Trophoblast cell (in vitro differentiated cells and primary cell): ENCODE measurements at regions not wholly inside any gene's neighbourhood (a gene's known extent, or its start where the extent isn't known, plus 50 kb on each side); places are given as distances from the start of the nearest gene placed in this dataset.

Experiments used
- DNase-seq, 2 donors: peaks; one replicate each; pipeline ENCODE4 v3.0.0-alpha.2; 2016
- H2AFZ ChIP-seq: 2 replicates; pipeline ENCODE4 v1.6.1; 2013; ENCODE audit warnings: low read length, moderate library complexity, mild to moderate bottlenecking; ENCODE audit not compliant: insufficient read depth, poor library complexity
- H2AK5ac ChIP-seq: 2 replicates; pipeline ENCODE4 v1.6.1; 2013; ENCODE audit warnings: mild to moderate bottlenecking, low read length
- H2BK120ac ChIP-seq: 2 replicates; pipeline ENCODE4 v1.6.1; 2013; ENCODE audit warnings: low read length, mild to moderate bottlenecking, moderate library complexity; ENCODE audit not compliant: insufficient read depth, poor library complexity
- H2BK12ac ChIP-seq: 2 replicates; pipeline ENCODE4 v1.6.1; 2013; ENCODE audit warnings: mild to moderate bottlenecking, low read length, moderate library complexity
- H2BK5ac ChIP-seq: 2 replicates; pipeline ENCODE4 v1.6.1; 2013; ENCODE audit warnings: low read length, low read depth, moderate library complexity, mild to moderate bottlenecking; ENCODE audit not compliant: poor library complexity
- H3K14ac ChIP-seq: 2 replicates; pipeline ENCODE4 v1.6.1; 2013; ENCODE audit warnings: mild to moderate bottlenecking, low read length
- H3K18ac ChIP-seq: 2 replicates; pipeline ENCODE4 v1.6.1; 2013; ENCODE audit warnings: mild to moderate bottlenecking, low read length
- H3K23ac ChIP-seq: 2 replicates; pipeline ENCODE4 v1.6.1; 2013; ENCODE audit warnings: low read length
- H3K27ac ChIP-seq: 2 replicates; pipeline ENCODE4 v1.5.1; 2013; ENCODE audit warnings: low read depth, mild to moderate bottlenecking, inconsistent platforms, low read length, moderate library complexity
- H3K27me3 ChIP-seq: 2 replicates; pipeline ENCODE4 v1.6.1; 2013; ENCODE audit warnings: inconsistent platforms, mild to moderate bottlenecking, low read length, moderate library complexity; ENCODE audit not compliant: insufficient read depth
- H3K36me3 ChIP-seq, 2 experiments: 1 replicate in 1 of 2; 2 replicates in 1 of 2; pipeline ENCODE4 v1.6.1; 2013; ENCODE audit warnings: low read length in 2 of 2, mild to moderate bottlenecking in 2 of 2, moderate library complexity in 1 of 2; ENCODE audit not compliant: insufficient read depth in 2 of 2, control insufficient read depth in 1 of 2
- H3K4ac ChIP-seq: 2 replicates; pipeline ENCODE4 v1.6.1; 2013; ENCODE audit warnings: low read depth, mild to moderate bottlenecking, low read length, moderate library complexity
- H3K4me1 ChIP-seq, 2 experiments: 1 replicate in 1 of 2; 2 replicates in 1 of 2; pipeline ENCODE4 v1.6.1; 2013; ENCODE audit warnings: low read length in 2 of 2, mild to moderate bottlenecking in 2 of 2, moderate library complexity in 1 of 2; ENCODE audit not compliant: insufficient read depth in 2 of 2, control insufficient read depth in 1 of 2
- H3K4me2 ChIP-seq: 2 replicates; pipeline ENCODE4 v1.6.1; 2013; ENCODE audit warnings: inconsistent platforms, mild to moderate bottlenecking, low read length, moderate library complexity
- H3K4me3 ChIP-seq: 2 replicates; pipeline ENCODE4 v1.5.1; 2013; ENCODE audit warnings: mild to moderate bottlenecking, low read depth, low read length, inconsistent platforms
- H3K79me1 ChIP-seq: one replicate; pipeline ENCODE4 v1.6.1; 2013; ENCODE audit warnings: low read length
- H3K79me2 ChIP-seq: 2 replicates; pipeline ENCODE4 v1.6.1; 2013; ENCODE audit warnings: low read length, mild to moderate bottlenecking; ENCODE audit not compliant: control insufficient read depth, insufficient read depth, poor library complexity
- H3K9ac ChIP-seq: 2 replicates; pipeline ENCODE4 v1.6.1; 2013; ENCODE audit warnings: mild to moderate bottlenecking, low read length
- H3K9me3 ChIP-seq: 2 replicates; pipeline ENCODE4 v1.6.1; 2013; ENCODE audit warnings: low read depth, mild to moderate bottlenecking, control low read depth, inconsistent platforms, low read length; ENCODE audit not compliant: insufficient read depth
- H4K12ac ChIP-seq: 2 replicates; pipeline ENCODE4 v1.6.1; 2013; ENCODE audit warnings: low read depth, mild to moderate bottlenecking, low read length, moderate library complexity
- H4K8ac ChIP-seq: 2 replicates; pipeline ENCODE4 v1.6.1; 2013; ENCODE audit warnings: low read depth, mild to moderate bottlenecking, low read length, moderate library complexity
- H4K91ac ChIP-seq: one replicate; pipeline ENCODE4 v1.6.1; 2013; ENCODE audit warnings: low read depth, mild to moderate bottlenecking, low read length, moderate library complexity
- WGBS: extraction: QIAGEN DNeasy Blood & Tissue Kit; methylation state at CpG from one replicate; pipeline ENCODE4 v1.1.7; 2013; ENCODE audit warnings: missing lambda C conversion rate; ENCODE audit not compliant: insufficient read length, insufficient coverage; ENCODE audit errors: extremely low coverage; 5-methylcytosine and 5-hydroxymethylcytosine counted together

GRCh38 chr12:104823985-104824461 lies 134.1 kb downstream of the SLC41A2 start:
- Histone ChIP-seq H2BK120ac (no peak overlapping the region), H2AFZ (no peak overlapping the region), H3K27ac (no peak overlapping the region), H3K79me2 (no peaks in the 10 kb centered on the region), H3K14ac (no peak overlapping the region), H2BK5ac (no peak overlapping the region), H3K4me2 (no peak overlapping the region), H3K27me3 (no peaks in the 10 kb centered on the region), H3K18ac (no peak overlapping the region), H3K9me3 (peaks cover 13% of the 10 kb centered on the region), H4K12ac (no peak overlapping the region), H3K79me1 (no peaks in the 10 kb centered on the region), H3K23ac (no peak overlapping the region), H2BK12ac (no peak overlapping the region), H4K8ac (no peak overlapping the region), H3K4ac (no peak overlapping the region), H2AK5ac (no peak overlapping the region), H3K4me3 (no peak overlapping the region), H3K4me1 (no peaks in the 10 kb centered on the region), H3K9ac (no peak overlapping the region), H4K91ac (no peak overlapping the region), H3K36me3 (peaks cover 0 to 4% of the 10 kb centered on the region in 2 experiments)
- WGBS, result no CpG with 5 or more reads among the region's 10 CpGs
- no peak for DNase-seq

GRCh38 chr12:104822941-104823340 lies 135.1 kb downstream of the SLC41A2 start:
- Histone ChIP-seq H2AK5ac (no peak overlapping the region), H2BK12ac (no peak overlapping the region), H3K18ac (no peak overlapping the region), H3K36me3 (peaks cover 0 to 4% of the 10 kb centered on the region in 2 experiments), H4K8ac (no peak overlapping the region), H3K79me1 (no peaks in the 10 kb centered on the region), H3K4me2 (no peak overlapping the region), H2AFZ (no peak overlapping the region), H3K9me3 (peaks cover 13% of the 10 kb centered on the region), H4K12ac (no peak overlapping the region), H3K23ac (no peak overlapping the region), H3K9ac (no peak overlapping the region), H3K4ac (no peak overlapping the region), H3K4me3 (no peak overlapping the region), H3K14ac (no peak overlapping the region), H3K79me2 (no peaks in the 10 kb centered on the region), H3K27me3 (no peaks in the 10 kb centered on the region), H4K91ac (no peak overlapping the region), H3K4me1 (no peaks in the 10 kb centered on the region), H2BK120ac (no peak overlapping the region), H2BK5ac (no peak overlapping the region), H3K27ac (no peak overlapping the region)
- no peak for DNase-seq

GRCh38 chr12:104816845-104817503 lies 141.1 kb downstream of the SLC41A2 start:
- no peak overlapping the region for H3K27ac ChIP-seq
- H2AK5ac ChIP-seq, result no peak overlapping the region
- H2BK120ac ChIP-seq, result no peak overlapping the region
- no peak overlapping the region for H2BK5ac ChIP-seq
- no CpG with 5 or more reads among the region's 4 CpGs for WGBS
- H3K18ac ChIP-seq, result no peak overlapping the region
- H3K27me3 ChIP-seq, result no peaks in the 10 kb centered on the region
- no peaks in the 10 kb centered on the region for H3K36me3 ChIP-seq
- no peak overlapping the region for H4K8ac ChIP-seq
- H3K14ac ChIP-seq, result no peak overlapping the region
- H3K9ac ChIP-seq, result no peak overlapping the region
- H2BK12ac ChIP-seq, result no peak overlapping the region
- no peak overlapping the region for H4K12ac ChIP-seq
- no peaks in the 10 kb centered on the region for H3K9me3 ChIP-seq
- no peak overlapping the region for H3K23ac ChIP-seq
- H3K4ac ChIP-seq, result no peak overlapping the region
- no peak overlapping the region for H3K4me2 ChIP-seq
- DNase-seq, result no peak
- no peak overlapping the region for H2AFZ ChIP-seq
- no peaks in the 10 kb centered on the region for H3K4me1 ChIP-seq
- H3K79me2 ChIP-seq, result no peaks in the 10 kb centered on the region
- H4K91ac ChIP-seq, result no peak overlapping the region
- H3K4me3 ChIP-seq, result no peak overlapping the region
- no peaks in the 10 kb centered on the region for H3K79me1 ChIP-seq

- no peak overlapping the region for H4K91ac ChIP-seq
- no peak overlapping the region for H2BK120ac ChIP-seq
- WGBS, result no CpG with 5 or more reads among the region's 5 CpGs
- no peaks in the 10 kb centered on the region for H3K4me1 ChIP-seq
- no peaks in the 10 kb centered on the region for H3K36me3 ChIP-seq
- H3K9me3 ChIP-seq, result no peaks in the 10 kb centered on the region
- no peak overlapping the region for H3K23ac ChIP-seq
- no peak overlapping the region for H3K4me3 ChIP-seq
- H2BK12ac ChIP-seq, result no peak overlapping the region
- H3K14ac ChIP-seq, result no peak overlapping the region
- no peak overlapping the region for H3K18ac ChIP-seq
- no peak overlapping the region for H2AFZ ChIP-seq
- no peak overlapping the region for H2BK5ac ChIP-seq
- no peaks in the 10 kb centered on the region for H3K79me1 ChIP-seq
- no peak overlapping the region for H2AK5ac ChIP-seq
- H3K9ac ChIP-seq, result no peak overlapping the region
- H3K79me2 ChIP-seq, result no peaks in the 10 kb centered on the region
- H3K27me3 ChIP-seq, result no peaks in the 10 kb centered on the region
- H3K4me2 ChIP-seq, result no peak overlapping the region
- H4K12ac ChIP-seq, result no peak overlapping the region
- H3K4ac ChIP-seq, result no peak overlapping the region
- H3K27ac ChIP-seq, result no peak overlapping the region
- DNase-seq, result no peak
- H4K8ac ChIP-seq, result no peak overlapping the region
Observed at GRCh38 chr12:104815935-104816334, 142.2 kb downstream of the SLC41A2 start.
